SK-N-SH (cell line): ENCODE measurements at regions not wholly inside any gene's neighbourhood (a gene's known extent, or its start where the extent isn't known, plus 50 kb on each side); places are given as distances from the start of the nearest gene placed in this dataset.

Experiments
- CTCF ChIA-PET: fragments of 300-600, 350-600 bp; formaldehyde crosslinking; extraction: SDS; loops from one replicate; lab custom pipeline; 2021; lab: Yijun Ruan, JAX
- POLR2A ChIA-PET: fragments of 350-600 bp; sonication (Branson Sonifier 250); formaldehyde crosslinking; extraction: SDS; loops from one replicate; lab custom pipeline; 2020; ENCODE audit warnings: antibody characterized with exemption, inconsistent platforms; lab: Yijun Ruan, JAX
- DNase-seq: peaks from one replicate; pipeline ENCODE4 v3.0.0; 2012
- H2AFZ ChIP-seq: fragments of 200-600 bp; sonication (generic); 2 replicates; pipeline ENCODE4 v1.8.1; 2016; ENCODE audit warnings: antibody characterized with exemption, mild to moderate bottlenecking, low read depth
- H3F3A ChIP-seq: fragments of 200-600 bp; sonication (generic); replicated peaks from 2 replicates; pipeline ENCODE3; 2016; ENCODE audit warnings: antibody characterized with exemption, mild to moderate bottlenecking; ENCODE audit not compliant: insufficient read depth
- H3K27ac ChIP-seq, 2 experiments: fragments of 200-500 bp in 1 of 2; fragments of 200-600 bp in 1 of 2; sonication (Bioruptor generic) in 1 of 2; sonication (generic), shearing (Covaris generic) in 1 of 2; 2 replicates each; pipeline versions ENCODE4 v1.5.1 to v1.6.1; 2014 to 2016; ENCODE audit warnings: low read depth in 2 of 2, inconsistent platforms in 1 of 2, low read length in 1 of 2, mild to moderate bottlenecking in 1 of 2, mixed read lengths in 1 of 2
- H3K27me3 ChIP-seq: fragments of 200-600 bp; sonication (generic), shearing (Covaris generic); 2 replicates; pipeline ENCODE4 v1.6.1; 2016; ENCODE audit warnings: mixed run types; ENCODE audit not compliant: insufficient read depth
- H3K36me3 ChIP-seq, 2 experiments: fragments of 200-500 bp in 1 of 2; fragments of 200-600 bp in 1 of 2; sonication (Bioruptor generic) in 1 of 2; sonication (generic) in 1 of 2; replicated peaks in 1 of 2; 2 replicates each; pipeline versions ENCODE3 to v1.5.1; 2014 to 2016; ENCODE audit warnings: low read length in 1 of 2, mild to moderate bottlenecking in 1 of 2; ENCODE audit not compliant: insufficient read depth in 2 of 2, control insufficient read depth in 1 of 2
- H3K4me1 ChIP-seq, 2 experiments: fragments of 200-500 bp in 1 of 2; fragments of 200-600 bp in 1 of 2; sonication (Bioruptor generic) in 1 of 2; sonication (generic), shearing (Covaris generic) in 1 of 2; 2 replicates each; pipeline versions ENCODE4 v1.5.1 to v1.6.1; 2014 to 2016; ENCODE audit warnings: low read depth in 1 of 2, low read length in 1 of 2, mixed run types in 1 of 2; ENCODE audit not compliant: insufficient read depth in 2 of 2, control insufficient read depth in 1 of 2
- H3K4me2 ChIP-seq: fragments of 200-600 bp; sonication (generic), shearing (Covaris generic); 2 replicates; pipeline ENCODE4 v1.6.1; 2017; ENCODE audit warnings: mixed run types
- H3K4me3 ChIP-seq, 2 experiments: fragments of 200-500 bp in 1 of 2; fragments of 200-600 bp in 1 of 2; sonication (Bioruptor generic) in 1 of 2; sonication (generic), shearing (Covaris generic) in 1 of 2; 2 replicates each; pipeline versions ENCODE4 v1.5.1 to v1.8.1; 2014 to 2016; ENCODE audit warnings: low read depth in 2 of 2, inconsistent platforms in 1 of 2, low read length in 1 of 2, mild to moderate bottlenecking in 1 of 2, mixed read lengths in 1 of 2, moderate library complexity in 1 of 2
- H3K79me2 ChIP-seq: fragments of 200-600 bp; sonication (generic); 2 replicates; pipeline ENCODE4 v1.8.1; 2017; ENCODE audit warnings: mild to moderate bottlenecking; ENCODE audit not compliant: insufficient read depth
- H3K9ac ChIP-seq: fragments of 200-600 bp; sonication (generic); 2 replicates; pipeline ENCODE4 v1.6.1; 2017; ENCODE audit warnings: mixed run types
- H3K9me2 ChIP-seq: fragments of 200-600 bp; sonication (generic); 2 replicates; pipeline ENCODE4 v1.6.1; 2017; ENCODE audit warnings: mixed run types
- H3K9me3 ChIP-seq: fragments of 200-600 bp; sonication (generic); 2 replicates; pipeline ENCODE4 v1.6.1; 2017; ENCODE audit warnings: mixed run types, mild to moderate bottlenecking, moderate library complexity
- H4K20me1 ChIP-seq: fragments of 200-600 bp; sonication (generic); 2 replicates; pipeline ENCODE4 v1.6.1; 2017; ENCODE audit warnings: mild to moderate bottlenecking, mixed run types; ENCODE audit not compliant: insufficient read depth
- ELF1 ChIP-seq: IDR thresholded peaks from 2 replicates; pipeline ENCODE4 v1.4.0; 2012
- EP300 ChIP-seq, 2 experiments: IDR thresholded peaks; 2 replicates each; pipeline versions ENCODE4 v1.4.0 to v1.6.1; 2012; ENCODE audit warnings: borderline replicate concordance in 1 of 2, low read depth in 1 of 2, low read length in 1 of 2
- FOSL2 ChIP-seq: IDR thresholded peaks from 2 replicates; pipeline ENCODE4 v1.4.0; 2012; ENCODE audit warnings: low read depth, mild to moderate bottlenecking, moderate library complexity, borderline replicate concordance
- MEF2A ChIP-seq: IDR thresholded peaks from 2 replicates; pipeline ENCODE4 v1.4.0; 2012; ENCODE audit warnings: low read depth, borderline replicate concordance
- NRF1 ChIP-seq: IDR thresholded peaks from 2 replicates; pipeline ENCODE4 v1.6.1; 2012; ENCODE audit warnings: low read depth, mild to moderate bottlenecking, low read length
- POLR2AphosphoS5 ChIP-seq: IDR thresholded peaks from 2 replicates; pipeline ENCODE4 v1.6.1; 2012; ENCODE audit warnings: low read depth, low read length
- RFX5 ChIP-seq: IDR thresholded peaks from 2 replicates; pipeline ENCODE4 v1.6.1; 2012; ENCODE audit warnings: mild to moderate bottlenecking, improper control_type of control experiment, low read length
- RXRA ChIP-seq: IDR thresholded peaks from 2 replicates; pipeline ENCODE4 v1.4.0; 2012; ENCODE audit warnings: low read depth, mild to moderate bottlenecking, borderline replicate concordance
- SIN3A ChIP-seq: IDR thresholded peaks from 2 replicates; pipeline ENCODE4 v1.6.1; 2012; ENCODE audit warnings: low read depth, mild to moderate bottlenecking, low read length, moderate library complexity, borderline replicate concordance
- TAF1 ChIP-seq: IDR thresholded peaks from 2 replicates; pipeline ENCODE4 v1.6.1; 2012; ENCODE audit warnings: low read depth, mild to moderate bottlenecking, low read length, moderate library complexity, borderline replicate concordance
- TCF12 ChIP-seq: IDR thresholded peaks from 2 replicates; pipeline ENCODE4 v1.4.0; 2012
- TEAD4 ChIP-seq: IDR thresholded peaks from 2 replicates; pipeline ENCODE4 v1.4.0; 2012; ENCODE audit warnings: mild to moderate bottlenecking, borderline replicate concordance; ENCODE audit not compliant: insufficient read depth
- WGBS: methylation state at CpG from one replicate; pipeline ENCODE4 v1.1.6; 2017; ENCODE audit warnings: low lambda C conversion rate; 5-methylcytosine and 5-hydroxymethylcytosine counted together
- TF ChIP-seq, protein P1 (sequence below): fragments of 150-350 bp; IDR thresholded peaks from 2 replicates; pipeline ENCODE4 v1.6.1; 2016; ENCODE audit warnings: mild to moderate bottlenecking, low read depth, low read length
- TF ChIP-seq, protein P2 (sequence below): fragments of 150-350 bp; IDR thresholded peaks from 2 replicates; pipeline ENCODE4 v1.6.1; 2017; ENCODE audit warnings: antibody characterized with exemption, low read length, low read depth, borderline replicate concordance
- TF ChIP-seq, protein P3 (sequence below): IDR thresholded peaks from 2 replicates; pipeline ENCODE4 v1.4.0; 2012; ENCODE audit warnings: low read depth, borderline replicate concordance
- TF ChIP-seq, protein P4 (sequence below): IDR thresholded peaks from 2 replicates; pipeline ENCODE4 v1.4.0; 2012; ENCODE audit warnings: low read depth
- TF ChIP-seq, protein P5 (sequence below): IDR thresholded peaks from 2 replicates; pipeline ENCODE4 v1.6.1; 2012; ENCODE audit warnings: mild to moderate bottlenecking, low read depth, low read length, moderate library complexity
- TF ChIP-seq, protein P6 (sequence below): fragments of 200-600 bp; sonication (generic); IDR thresholded peaks from 2 replicates; pipeline ENCODE4 v1.6.1; 2017; ENCODE audit warnings: antibody characterized with exemption, mild to moderate bottlenecking, moderate library complexity

DNA sequence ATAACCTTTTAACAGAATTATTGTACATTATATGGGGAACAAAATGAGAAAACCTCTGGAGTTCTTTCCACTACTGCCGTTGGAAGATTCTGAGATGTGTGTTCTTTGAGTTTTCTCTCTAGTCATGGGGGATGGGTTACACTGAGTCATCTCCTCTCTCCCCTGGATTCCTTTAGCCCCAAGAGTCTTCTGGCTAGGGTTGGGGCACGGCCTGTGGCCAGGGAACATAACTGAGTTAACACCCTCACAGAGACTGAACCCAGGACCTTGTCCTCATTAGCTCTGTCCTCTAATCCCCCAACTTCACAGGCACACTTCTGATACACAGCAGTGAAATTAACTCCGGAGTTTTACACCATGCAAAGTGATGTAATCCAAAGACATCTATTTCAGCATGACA, 142.3 kb upstream of the F9 start:
- no peaks in the 10 kb centered on the region for H3K36me3 ChIP-seq
- TF ChIP-seq, protein P1, sequence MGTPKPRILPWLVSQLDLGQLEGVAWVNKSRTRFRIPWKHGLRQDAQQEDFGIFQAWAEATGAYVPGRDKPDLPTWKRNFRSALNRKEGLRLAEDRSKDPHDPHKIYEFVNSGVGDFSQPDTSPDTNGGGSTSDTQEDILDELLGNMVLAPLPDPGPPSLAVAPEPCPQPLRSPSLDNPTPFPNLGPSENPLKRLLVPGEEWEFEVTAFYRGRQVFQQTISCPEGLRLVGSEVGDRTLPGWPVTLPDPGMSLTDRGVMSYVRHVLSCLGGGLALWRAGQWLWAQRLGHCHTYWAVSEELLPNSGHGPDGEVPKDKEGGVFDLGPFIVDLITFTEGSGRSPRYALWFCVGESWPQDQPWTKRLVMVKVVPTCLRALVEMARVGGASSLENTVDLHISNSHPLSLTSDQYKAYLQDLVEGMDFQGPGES = no peak
- no peak for TF ChIP-seq TEAD4
- no peak for TF ChIP-seq MEF2A
- TF ChIP-seq, protein P2, sequence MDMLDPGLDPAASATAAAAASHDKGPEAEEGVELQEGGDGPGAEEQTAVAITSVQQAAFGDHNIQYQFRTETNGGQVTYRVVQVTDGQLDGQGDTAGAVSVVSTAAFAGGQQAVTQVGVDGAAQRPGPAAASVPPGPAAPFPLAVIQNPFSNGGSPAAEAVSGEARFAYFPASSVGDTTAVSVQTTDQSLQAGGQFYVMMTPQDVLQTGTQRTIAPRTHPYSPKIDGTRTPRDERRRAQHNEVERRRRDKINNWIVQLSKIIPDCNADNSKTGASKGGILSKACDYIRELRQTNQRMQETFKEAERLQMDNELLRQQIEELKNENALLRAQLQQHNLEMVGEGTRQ = no peak
- no peak for TF ChIP-seq FOSL2
- TF ChIP-seq TCF12 = no peak
- no peak for TF ChIP-seq NRF1
- no peak for TF ChIP-seq RXRA
- TF ChIP-seq POLR2AphosphoS5 = no peak
- TF ChIP-seq RFX5 = no peak
- TF ChIP-seq, protein P3, sequence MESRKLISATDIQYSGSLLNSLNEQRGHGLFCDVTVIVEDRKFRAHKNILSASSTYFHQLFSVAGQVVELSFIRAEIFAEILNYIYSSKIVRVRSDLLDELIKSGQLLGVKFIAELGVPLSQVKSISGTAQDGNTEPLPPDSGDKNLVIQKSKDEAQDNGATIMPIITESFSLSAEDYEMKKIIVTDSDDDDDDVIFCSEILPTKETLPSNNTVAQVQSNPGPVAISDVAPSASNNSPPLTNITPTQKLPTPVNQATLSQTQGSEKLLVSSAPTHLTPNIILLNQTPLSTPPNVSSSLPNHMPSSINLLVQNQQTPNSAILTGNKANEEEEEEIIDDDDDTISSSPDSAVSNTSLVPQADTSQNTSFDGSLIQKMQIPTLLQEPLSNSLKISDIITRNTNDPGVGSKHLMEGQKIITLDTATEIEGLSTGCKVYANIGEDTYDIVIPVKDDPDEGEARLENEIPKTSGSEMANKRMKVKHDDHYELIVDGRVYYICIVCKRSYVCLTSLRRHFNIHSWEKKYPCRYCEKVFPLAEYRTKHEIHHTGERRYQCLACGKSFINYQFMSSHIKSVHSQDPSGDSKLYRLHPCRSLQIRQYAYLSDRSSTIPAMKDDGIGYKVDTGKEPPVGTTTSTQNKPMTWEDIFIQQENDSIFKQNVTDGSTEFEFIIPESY = no peak
- no peak for TF ChIP-seq EP300 (IDR thresholded peaks at IDR 0.05; ENCODE audit: borderline replicate concordance in 1 of 2, low read depth in 1 of 2, low read length in 1 of 2)
- TF ChIP-seq TAF1 = no peak
- TF ChIP-seq SIN3A = no peak
- TF ChIP-seq, protein P4, sequence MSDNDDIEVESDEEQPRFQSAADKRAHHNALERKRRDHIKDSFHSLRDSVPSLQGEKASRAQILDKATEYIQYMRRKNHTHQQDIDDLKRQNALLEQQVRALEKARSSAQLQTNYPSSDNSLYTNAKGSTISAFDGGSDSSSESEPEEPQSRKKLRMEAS = no peak
- TF ChIP-seq ELF1 = no peak
- TF ChIP-seq, protein P5, sequence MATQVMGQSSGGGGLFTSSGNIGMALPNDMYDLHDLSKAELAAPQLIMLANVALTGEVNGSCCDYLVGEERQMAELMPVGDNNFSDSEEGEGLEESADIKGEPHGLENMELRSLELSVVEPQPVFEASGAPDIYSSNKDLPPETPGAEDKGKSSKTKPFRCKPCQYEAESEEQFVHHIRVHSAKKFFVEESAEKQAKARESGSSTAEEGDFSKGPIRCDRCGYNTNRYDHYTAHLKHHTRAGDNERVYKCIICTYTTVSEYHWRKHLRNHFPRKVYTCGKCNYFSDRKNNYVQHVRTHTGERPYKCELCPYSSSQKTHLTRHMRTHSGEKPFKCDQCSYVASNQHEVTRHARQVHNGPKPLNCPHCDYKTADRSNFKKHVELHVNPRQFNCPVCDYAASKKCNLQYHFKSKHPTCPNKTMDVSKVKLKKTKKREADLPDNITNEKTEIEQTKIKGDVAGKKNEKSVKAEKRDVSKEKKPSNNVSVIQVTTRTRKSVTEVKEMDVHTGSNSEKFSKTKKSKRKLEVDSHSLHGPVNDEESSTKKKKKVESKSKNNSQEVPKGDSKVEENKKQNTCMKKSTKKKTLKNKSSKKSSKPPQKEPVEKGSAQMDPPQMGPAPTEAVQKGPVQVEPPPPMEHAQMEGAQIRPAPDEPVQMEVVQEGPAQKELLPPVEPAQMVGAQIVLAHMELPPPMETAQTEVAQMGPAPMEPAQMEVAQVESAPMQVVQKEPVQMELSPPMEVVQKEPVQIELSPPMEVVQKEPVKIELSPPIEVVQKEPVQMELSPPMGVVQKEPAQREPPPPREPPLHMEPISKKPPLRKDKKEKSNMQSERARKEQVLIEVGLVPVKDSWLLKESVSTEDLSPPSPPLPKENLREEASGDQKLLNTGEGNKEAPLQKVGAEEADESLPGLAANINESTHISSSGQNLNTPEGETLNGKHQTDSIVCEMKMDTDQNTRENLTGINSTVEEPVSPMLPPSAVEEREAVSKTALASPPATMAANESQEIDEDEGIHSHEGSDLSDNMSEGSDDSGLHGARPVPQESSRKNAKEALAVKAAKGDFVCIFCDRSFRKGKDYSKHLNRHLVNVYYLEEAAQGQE = no peak
- TF ChIP-seq, protein P6, sequence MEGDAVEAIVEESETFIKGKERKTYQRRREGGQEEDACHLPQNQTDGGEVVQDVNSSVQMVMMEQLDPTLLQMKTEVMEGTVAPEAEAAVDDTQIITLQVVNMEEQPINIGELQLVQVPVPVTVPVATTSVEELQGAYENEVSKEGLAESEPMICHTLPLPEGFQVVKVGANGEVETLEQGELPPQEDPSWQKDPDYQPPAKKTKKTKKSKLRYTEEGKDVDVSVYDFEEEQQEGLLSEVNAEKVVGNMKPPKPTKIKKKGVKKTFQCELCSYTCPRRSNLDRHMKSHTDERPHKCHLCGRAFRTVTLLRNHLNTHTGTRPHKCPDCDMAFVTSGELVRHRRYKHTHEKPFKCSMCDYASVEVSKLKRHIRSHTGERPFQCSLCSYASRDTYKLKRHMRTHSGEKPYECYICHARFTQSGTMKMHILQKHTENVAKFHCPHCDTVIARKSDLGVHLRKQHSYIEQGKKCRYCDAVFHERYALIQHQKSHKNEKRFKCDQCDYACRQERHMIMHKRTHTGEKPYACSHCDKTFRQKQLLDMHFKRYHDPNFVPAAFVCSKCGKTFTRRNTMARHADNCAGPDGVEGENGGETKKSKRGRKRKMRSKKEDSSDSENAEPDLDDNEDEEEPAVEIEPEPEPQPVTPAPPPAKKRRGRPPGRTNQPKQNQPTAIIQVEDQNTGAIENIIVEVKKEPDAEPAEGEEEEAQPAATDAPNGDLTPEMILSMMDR = no peak
- TF ChIP-seq, all 33 proteins: peak for 0
- H3K9me2 ChIP-seq = no peaks in the 10 kb centered on the region
- DNase-seq = no peak
- H3K9me3 ChIP-seq = no peaks in the 10 kb centered on the region
- no peak overlapping the region for H3K4me2 ChIP-seq
- no peak overlapping the region for H3K27ac ChIP-seq
- ChIA-PET CTCF (no interaction called here), POLR2A (no interaction called here)
- WGBS = 1% methylated on average over 3 of the region's 3 CpGs
- H3F3A ChIP-seq = no peaks in the 10 kb centered on the region
- H3K9ac ChIP-seq = no peak overlapping the region
- H3K79me2 ChIP-seq = no peaks in the 10 kb centered on the region
- no peak overlapping the region for H2AFZ ChIP-seq
- no peaks in the 10 kb centered on the region for H3K4me1 ChIP-seq
- H3K4me3 ChIP-seq = no peak overlapping the region
- H3K27me3 ChIP-seq = no peaks in the 10 kb centered on the region
- no peaks in the 10 kb centered on the region for H4K20me1 ChIP-seq
